NCI-H524 (cell line): ENCODE measurements at regions not wholly inside any gene's neighbourhood (a gene's known extent, or its start where the extent isn't known, plus 50 kb on each side); places are given as distances from the start of the nearest gene placed in this dataset.
"Not testable (repeated sequence)": the region's sequence is repeated elsewhere in the genome, so short reads cannot be mapped to it uniquely, and the experiment has no call there.

Experiments used
- DNase-seq, 2 experiments: peaks; one replicate each; lab custom pipeline; 2025; lab: John Stamatoyannopoulos, UW

GRCh38 chr4:59608466-59608865, 1591.7 kb upstream of the ADGRL3 start:
- no peak for DNase-seq

- no peak for DNase-seq
Observed at GRCh38 chr4:59612235-59612634, 1587.9 kb upstream of the ADGRL3 start.

- DNase-seq: no peak
Observed at GRCh38 chr4:59615316-59615715, 1584.8 kb upstream of the ADGRL3 start.

DNA sequence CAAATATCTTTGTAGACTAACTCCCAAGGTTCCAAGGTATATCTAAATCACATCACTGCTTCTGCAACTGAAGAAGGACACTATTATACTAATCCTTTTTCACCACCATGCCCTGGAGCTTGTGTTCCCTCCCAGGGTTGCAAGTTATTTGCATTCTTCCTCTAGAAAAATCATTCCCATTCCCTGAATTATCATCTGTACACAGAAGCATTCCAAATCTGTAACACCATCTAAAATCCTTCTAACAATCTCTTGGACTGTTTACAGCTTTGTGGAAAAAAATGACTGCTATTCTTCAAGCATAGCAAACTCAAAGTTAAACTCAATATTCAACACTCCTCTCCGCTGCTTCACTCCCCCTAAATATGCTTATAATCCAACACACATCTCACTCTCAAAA, 1570.8 kb upstream of the ADGRL3 start:
- DNase-seq: no peak

DNA sequence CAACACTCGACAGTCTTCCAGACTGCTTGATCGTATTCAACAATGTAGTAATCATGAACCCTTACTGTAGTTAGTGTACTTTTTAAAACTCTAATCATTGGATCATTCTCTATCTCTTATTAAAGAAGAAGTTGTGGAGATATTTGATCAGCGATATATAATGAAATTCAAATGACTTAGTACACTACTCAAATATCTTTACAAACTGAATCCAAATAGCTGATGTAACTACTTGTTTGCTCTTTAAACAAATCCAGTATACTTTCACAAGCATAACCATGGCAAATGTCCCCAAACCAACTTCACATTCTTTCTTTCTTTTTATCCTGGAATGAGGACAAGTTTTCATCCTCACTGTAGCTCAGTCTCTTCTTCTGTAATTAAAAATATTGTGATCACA, 1569.9 kb upstream of the ADGRL3 start:
- no peak for DNase-seq

- DNase-seq: no peak
Observed at GRCh38 chr4:59630922-59631321, 1569.2 kb upstream of the ADGRL3 start.

GRCh38 chr4:59637596-59637995, 1562.5 kb upstream of the ADGRL3 start:
- no peak for DNase-seq

- no peak for DNase-seq
Observed at GRCh38 chr4:59643682-59644081, 1556.4 kb upstream of the ADGRL3 start.

- DNase-seq: no peak
Observed at GRCh38 chr4:59644765-59645164, 1555.4 kb upstream of the ADGRL3 start.

DNA sequence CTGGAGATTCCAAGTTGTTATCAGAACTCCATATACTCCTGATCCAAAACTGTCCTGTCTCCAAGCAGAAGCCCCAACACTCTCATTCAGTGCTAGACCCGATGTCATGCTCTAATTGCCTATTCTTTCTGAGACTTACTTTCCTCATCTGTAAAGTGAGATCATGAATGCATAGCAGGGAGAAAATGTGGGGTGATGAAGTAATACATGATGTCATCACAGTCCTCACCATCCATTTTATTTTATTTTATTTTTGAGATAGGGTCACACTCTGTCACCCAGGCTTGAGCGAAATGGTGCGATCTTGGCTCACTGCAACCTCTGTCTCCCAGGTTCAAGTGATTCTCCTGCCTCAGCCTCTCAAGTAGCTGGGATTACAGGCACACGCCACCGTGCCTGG, 1554.0 kb upstream of the ADGRL3 start:
- DNase-seq: no peak

GRCh38 chr4:59647011-59647410, 1553.1 kb upstream of the ADGRL3 start:
- DNase-seq: no peak

DNA sequence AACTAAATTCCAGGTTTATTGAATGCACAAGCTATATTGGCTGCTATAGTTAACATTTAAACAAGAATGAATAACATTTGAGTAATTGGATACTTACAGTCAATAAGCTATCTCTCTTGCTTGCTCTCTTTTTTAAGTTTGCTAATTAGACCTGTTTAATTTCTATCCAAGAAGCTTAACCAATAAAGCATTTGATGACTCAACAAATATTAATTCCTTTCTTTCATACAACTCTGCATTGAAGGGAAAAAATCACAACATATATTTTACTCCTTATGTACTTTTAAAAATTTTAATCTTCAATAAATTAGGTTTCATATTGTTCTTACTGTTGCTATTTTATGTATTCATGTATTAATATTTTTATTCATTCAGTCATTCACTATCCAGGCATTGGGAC, 1552.6 kb upstream of the ADGRL3 start:
- no peak for DNase-seq

- DNase-seq: no peak
Observed at GRCh38 chr4:59650861-59651260, 1549.3 kb upstream of the ADGRL3 start.

- DNase-seq: peak; percentile 93 to 98
Observed at GRCh38 chr4:59655996-59656395, 1544.1 kb upstream of the ADGRL3 start.

DNA sequence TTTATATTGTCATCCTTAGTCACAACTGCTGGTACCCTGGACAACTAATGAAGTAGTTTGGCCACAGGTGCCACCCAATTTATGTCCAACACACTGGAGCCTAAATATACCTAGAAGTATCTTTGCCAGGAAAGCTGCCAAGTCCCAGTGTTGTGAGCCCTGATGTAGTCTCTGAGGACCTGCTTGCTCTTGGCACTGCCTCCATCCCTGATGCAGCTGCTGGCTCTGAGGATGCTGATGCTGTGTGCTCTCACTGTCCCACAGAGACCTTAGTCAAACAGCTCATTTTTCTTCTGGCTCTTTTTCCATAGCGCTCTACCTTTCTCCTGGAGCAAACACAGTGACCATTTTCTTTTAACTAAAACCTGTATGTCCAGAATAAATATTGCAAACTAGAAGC, 1535.4 kb upstream of the ADGRL3 start:
- DNase-seq: peak in 1 of 2 experiments; percentile 23

- no peak for DNase-seq
Observed at GRCh38 chr4:59666645-59667044, 1533.5 kb upstream of the ADGRL3 start.

DNA sequence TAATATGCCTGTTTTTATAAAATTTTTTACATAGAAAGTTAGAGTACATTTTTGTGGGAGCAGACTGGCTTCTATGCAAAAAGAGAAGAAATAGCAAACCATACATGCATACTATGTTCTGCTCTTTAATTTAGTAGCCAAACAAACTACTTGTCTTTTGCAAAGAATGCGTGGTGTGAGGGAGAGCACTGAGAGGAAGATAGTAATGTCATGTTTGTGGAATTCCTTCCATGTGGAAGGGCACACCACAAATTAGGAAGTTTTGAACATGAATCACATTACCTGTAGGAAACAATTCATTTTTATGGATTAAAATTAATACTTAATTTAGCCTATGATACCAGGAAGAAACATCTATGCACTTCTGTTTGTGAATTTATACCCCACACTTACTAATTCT, 1529.1 kb upstream of the ADGRL3 start:
- DNase-seq: no peak

DNA sequence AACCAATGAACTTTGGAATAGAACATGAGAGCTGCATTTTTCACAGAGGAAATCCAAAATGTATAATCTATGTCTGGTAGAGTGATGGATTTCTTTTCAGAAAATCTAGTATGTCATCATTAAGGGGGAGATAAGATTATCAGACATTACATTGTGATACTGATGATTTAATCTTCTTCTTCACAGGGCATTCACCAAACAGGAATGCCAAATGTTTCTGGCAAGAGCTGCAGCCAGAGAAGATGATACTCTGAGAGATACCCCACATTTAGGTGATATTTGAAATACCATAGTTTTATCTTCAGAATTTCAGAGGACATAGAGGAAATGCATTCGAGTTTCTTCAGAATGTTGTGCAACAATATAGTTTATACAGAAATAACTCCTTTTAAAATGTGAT, 1523.7 kb upstream of the ADGRL3 start:
- no peak for DNase-seq

GRCh38 chr4:59676992-59677391, 1523.1 kb upstream of the ADGRL3 start:
- not testable (repeated sequence) for DNase-seq

DNA sequence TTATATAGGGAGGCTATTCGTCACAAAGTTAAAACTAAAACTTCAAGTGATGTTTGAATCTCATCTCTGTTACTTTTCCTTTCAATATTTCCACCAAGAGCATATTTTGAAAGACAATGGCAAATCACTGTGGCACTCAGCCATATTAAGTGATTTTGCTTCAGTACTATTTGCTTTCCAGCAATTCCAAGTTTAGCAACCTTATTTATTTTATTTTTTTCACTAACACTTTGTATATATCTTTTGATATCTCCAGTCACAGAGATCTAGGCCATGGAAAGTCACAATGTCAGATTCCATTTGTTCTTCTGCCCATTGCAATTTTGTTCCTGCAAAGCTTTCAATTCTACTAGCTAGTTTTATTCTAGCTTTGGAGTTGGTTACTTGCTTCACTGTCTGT, 1514.5 kb upstream of the ADGRL3 start:
- DNase-seq: no peak

GRCh38 chr4:59689149-59689548, 1511.0 kb upstream of the ADGRL3 start:
- DNase-seq: no peak

DNA sequence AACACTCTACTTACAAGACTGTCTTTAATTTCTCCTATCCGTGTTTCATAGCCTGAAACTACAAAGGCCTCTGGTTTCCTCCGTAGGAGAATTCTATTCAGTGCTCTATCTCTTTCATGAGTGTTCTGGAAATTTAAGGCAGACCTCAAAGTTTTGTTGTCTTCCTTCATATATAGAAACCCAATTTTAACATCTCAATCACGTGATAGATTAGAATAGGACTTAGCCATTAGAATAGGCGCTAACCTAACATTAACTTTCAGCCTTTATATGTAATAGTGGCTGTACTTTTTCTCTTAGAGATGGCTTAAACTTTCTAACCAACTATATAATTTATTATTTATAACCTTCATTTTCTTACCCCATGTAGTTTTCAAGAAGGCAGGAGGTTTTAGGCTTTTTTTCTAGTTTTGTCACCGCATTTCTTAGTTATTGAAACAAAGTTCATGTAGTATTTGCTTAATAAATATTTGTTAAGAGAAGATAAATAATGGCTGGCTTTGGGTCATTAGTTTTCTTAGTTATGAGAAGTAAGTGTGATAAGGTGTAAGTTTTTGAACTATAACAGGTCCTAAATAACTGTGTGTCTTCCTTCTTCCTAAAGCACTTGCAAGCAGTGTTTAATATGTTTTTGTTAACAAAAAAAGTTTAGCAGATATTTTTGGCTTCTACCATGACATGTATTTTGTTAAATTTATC, 1504.6 kb upstream of the ADGRL3 start:
- no peak for DNase-seq

DNA sequence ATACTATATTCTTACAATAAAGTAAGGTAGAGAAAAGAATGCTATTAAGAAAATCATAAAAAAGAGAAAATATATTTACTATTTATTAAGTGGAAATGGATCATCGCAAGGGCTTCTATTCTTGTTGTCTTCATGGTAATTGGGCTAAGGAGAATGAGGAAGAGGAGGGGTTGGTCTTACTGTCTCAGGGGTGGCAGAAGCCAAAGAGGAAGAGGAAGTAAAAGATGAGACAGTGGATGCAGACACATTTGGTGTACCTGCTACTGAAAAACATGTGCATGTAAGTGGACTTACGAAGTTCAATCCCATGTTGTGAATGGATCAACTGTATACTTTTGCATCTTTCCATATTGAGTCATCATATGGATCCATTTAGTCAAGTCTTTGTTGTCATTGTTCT, 1502.1 kb upstream of the ADGRL3 start:
- no peak for DNase-seq

GRCh38 chr4:59700651-59701050, 1499.5 kb upstream of the ADGRL3 start:
- peak in 1 of 2 experiments; percentile 58 for DNase-seq
